Activated B cell treated with CpG ODN at 0.5 μM for 24 hours (primary cell): ENCODE measurements at regions not wholly inside any gene's neighbourhood (a gene's known extent, or its start where the extent isn't known, plus 50 kb on each side); places are given as distances from the start of the nearest gene placed in this dataset.

Source experiments
- ATAC-seq: fragments of 200-7000 bp; cut with Tn5 transposase; one replicate; pipeline ENCODE4 v1.10.0; 2021; ENCODE audit warnings: low read depth, mild to moderate bottlenecking, moderate library complexity
- CTCF ChIA-PET: fragments of 350-600 bp; sonication (Branson Sonifier 250); formaldehyde crosslinking; loops from one replicate; lab custom pipeline; 2021; ENCODE audit warnings: antibody characterized with exemption; lab: Charles Lee
- POLR2A ChIA-PET: fragments of 350-600 bp; sonication (Branson Sonifier 250); formaldehyde crosslinking; loops from one replicate; lab custom pipeline; 2021; ENCODE audit warnings: antibody characterized with exemption; lab: Charles Lee
- DNase-seq: peaks from one replicate; pipeline ENCODE4 v3.0.0; 2022
- H3K27ac Mint-ChIP-seq: one replicate; pipeline ENCODE4 v1.8.0; 2020; ENCODE audit warnings: mixed read lengths
- H3K27me3 Mint-ChIP-seq: one replicate; pipeline ENCODE4 v1.8.0; 2021; ENCODE audit warnings: mixed read lengths
- H3K36me3 Mint-ChIP-seq: one replicate; pipeline ENCODE4 v1.8.0; 2021; ENCODE audit warnings: low read depth, mixed read lengths
- H3K4me1 Mint-ChIP-seq: one replicate; pipeline ENCODE4 v1.8.0; 2021; ENCODE audit warnings: mixed read lengths
- H3K4me3 Mint-ChIP-seq: one replicate; pipeline ENCODE4 v1.8.0; 2020; ENCODE audit warnings: mild to moderate bottlenecking, mixed read lengths
- H3K9me3 Mint-ChIP-seq: one replicate; pipeline ENCODE4 v1.8.0; 2020; ENCODE audit warnings: mixed read lengths
- CTCF ChIP-seq: fragments of 200-600 bp; IDR thresholded peaks from one replicate; pipeline ENCODE4 v1.8.0; 2022; ENCODE audit warnings: antibody characterized with exemption, mild to moderate bottlenecking
- intact Hi-C: fragments of 100-400 bp; cut with micrococcal nuclease; formaldehyde crosslinking; loops from one replicate; pipeline ENCODE4 v1.15.1; 2024

- H3K4me3 Mint-ChIP-seq: no peak overlapping the region
- intact Hi-C loops: no loop called here
- POLR2A ChIA-PET: no interaction called here
Observed at GRCh38 chr14:25396128-25396527, 346.2 kb upstream of the STXBP6 start.

GRCh38 chr14:25394791-25395391, 344.9 kb upstream of the STXBP6 start:
- intact Hi-C loops: no loop called here
- no peak overlapping the region for H3K4me3 Mint-ChIP-seq
- ATAC-seq (no peak), DNase-seq (no peak)
- no peak overlapping the region for H3K27ac Mint-ChIP-seq
- H3K36me3 Mint-ChIP-seq: no peaks in the 10 kb centered on the region
- peaks cover 6% of the 10 kb centered on the region for H3K9me3 Mint-ChIP-seq
- H3K27me3 Mint-ChIP-seq: no peaks in the 10 kb centered on the region
- no peak for TF ChIP-seq CTCF
- POLR2A ChIA-PET: no interaction called here
- CTCF ChIA-PET: no interaction called here
- no peaks in the 10 kb centered on the region for H3K4me1 Mint-ChIP-seq

More at GRCh38 chr14:25396128-25396527, 346.2 kb upstream of the STXBP6 start:
- H3K9me3 Mint-ChIP-seq: peaks cover 6% of the 10 kb centered on the region
- no peak overlapping the region for H3K27ac Mint-ChIP-seq
- H3K36me3 Mint-ChIP-seq: no peaks in the 10 kb centered on the region
- TF ChIP-seq CTCF: no peak
- CTCF ChIA-PET: no interaction called here
- peaks cover 1% of the 10 kb centered on the region for H3K27me3 Mint-ChIP-seq
- no peaks in the 10 kb centered on the region for H3K4me1 Mint-ChIP-seq
- ATAC-seq (no peak), DNase-seq (no peak)

- no peak overlapping the region for H3K27ac Mint-ChIP-seq
- POLR2A ChIA-PET: no interaction called here
- H3K4me3 Mint-ChIP-seq: no peak overlapping the region
- H3K9me3 Mint-ChIP-seq: peaks cover 6% of the 10 kb centered on the region
- intact Hi-C loops: no loop called here
- no peaks in the 10 kb centered on the region for H3K27me3 Mint-ChIP-seq
- ATAC-seq: no peak
- no peak for DNase-seq
- CTCF ChIA-PET: no interaction called here
- no peaks in the 10 kb centered on the region for H3K4me1 Mint-ChIP-seq
- H3K36me3 Mint-ChIP-seq: no peaks in the 10 kb centered on the region
- no peak for TF ChIP-seq CTCF
Observed at GRCh38 chr14:25394356-25394755, 344.4 kb upstream of the STXBP6 start.

GRCh38 chr14:25389948-25390347, 340.0 kb upstream of the STXBP6 start:
- intact Hi-C loops: no loop called here
- POLR2A ChIA-PET: no interaction called here
- CTCF ChIA-PET: no interaction called here
- TF ChIP-seq CTCF: no peak
- ATAC-seq: no peak
- no peak for DNase-seq
- Mint-ChIP-seq H3K27me3 (no peaks in the 10 kb centered on the region), H3K36me3 (no peaks in the 10 kb centered on the region), H3K27ac (no peak overlapping the region), H3K9me3 (peaks cover 8% of the 10 kb centered on the region), H3K4me3 (no peak overlapping the region), H3K4me1 (no peaks in the 10 kb centered on the region)

GRCh38 chr14:25381498-25381897, 331.6 kb upstream of the STXBP6 start:
- ATAC-seq (no peak), DNase-seq (no peak)
- ChIA-PET CTCF (no interaction called here), POLR2A (interaction anchor here (0.5 kb wide), 1 partner anchor 368 kb away, joined by 5 read pairs; no protein-coding TSS in a partner anchor)
- no peak overlapping the region for H3K27ac Mint-ChIP-seq
- no peaks in the 10 kb centered on the region for H3K36me3 Mint-ChIP-seq
- peaks cover 8% of the 10 kb centered on the region for H3K9me3 Mint-ChIP-seq
- H3K27me3 Mint-ChIP-seq: no peaks in the 10 kb centered on the region
- TF ChIP-seq CTCF: no peak
- intact Hi-C loops: no loop called here
- H3K4me3 Mint-ChIP-seq: no peak overlapping the region
- H3K4me1 Mint-ChIP-seq: no peaks in the 10 kb centered on the region
